ENCODE measurements at regions not wholly inside any gene's neighbourhood (a gene's known extent, or its start where the extent isn't known, plus 50 kb on each side); places are given as distances from the start of the nearest gene placed in this dataset.
"Not testable (repeated sequence)": the region's sequence is repeated elsewhere in the genome, so short reads cannot be mapped to it uniquely, and the experiment has no call there.

GRCh38 chr6:157746897-157747296 lies 76.1 kb upstream of the SNX9 start:
- no peak for DNase-seq (ENCODE audit: extremely low spot score)
- H3K4me3 ChIP-seq, result no peak overlapping the region
- no peaks in the 10 kb centered on the region for H3K27me3 ChIP-seq
- no peaks in the 10 kb centered on the region for H3K36me3 ChIP-seq
- intact Hi-C loops (cut with DNase I), result no loop called here
- peaks cover 0 to 6% (median 3%) of the 10 kb centered on the region in 4 donors for H3K4me1 ChIP-seq
- 100% methylated on average over 6 of the region's 8 CpGs for WGBS
- no peaks in the 10 kb centered on the region for H3K9me3 ChIP-seq
- TF ChIP-seq POLR2AphosphoS5 (IDR thresholded peaks at IDR 0.05) (no peak), POLR2A (IDR thresholded peaks at IDR 0.05; ENCODE audit: low read depth) (no peak), EP300 (IDR thresholded peaks at IDR 0.05) (no peak), CTCF (IDR thresholded peaks at IDR 0.05) (no peak)
- no peak overlapping the region for H3K27ac ChIP-seq (replicated peaks in 1 of 4)

- 88% methylated on average over 4 of the region's 4 CpGs for WGBS
- no peak for DNase-seq (ENCODE audit: extremely low spot score)
- H3K4me1 ChIP-seq, result peaks cover 0 to 2% (median under 1%) of the 10 kb centered on the region in 4 donors
- no peaks in the 10 kb centered on the region for H3K36me3 ChIP-seq
- no peak overlapping the region for H3K27ac ChIP-seq (replicated peaks in 1 of 4)
- no peaks in the 10 kb centered on the region for H3K27me3 ChIP-seq
- H3K4me3 ChIP-seq, result no peak overlapping the region
- intact Hi-C loops (cut with DNase I), result no loop called here
- H3K9me3 ChIP-seq, result no peaks in the 10 kb centered on the region
- no peak for TF ChIP-seq POLR2AphosphoS5 (IDR thresholded peaks at IDR 0.05)
- TF ChIP-seq EP300 (IDR thresholded peaks at IDR 0.05), result no peak
- TF ChIP-seq CTCF (IDR thresholded peaks at IDR 0.05), result no peak
- TF ChIP-seq POLR2A (IDR thresholded peaks at IDR 0.05; ENCODE audit: low read depth), result no peak
Observed at GRCh38 chr6:157747370-157747769, 75.7 kb upstream of the SNX9 start.

- Histone ChIP-seq H3K4me3 (no peak overlapping the region), H3K27me3 (no peaks in the 10 kb centered on the region), H3K4me1 (no peaks in the 10 kb centered on the region), H3K36me3 (no peaks in the 10 kb centered on the region), H3K27ac (replicated peaks in 1 of 4) (no peak overlapping the region), H3K9me3 (no peaks in the 10 kb centered on the region)
- no peak for TF ChIP-seq EP300 (IDR thresholded peaks at IDR 0.05)
- TF ChIP-seq POLR2AphosphoS5 (IDR thresholded peaks at IDR 0.05), result no peak
- no peak for TF ChIP-seq CTCF (IDR thresholded peaks at IDR 0.05)
- TF ChIP-seq POLR2A (IDR thresholded peaks at IDR 0.05; ENCODE audit: low read depth), result no peak
- intact Hi-C loops (cut with DNase I), result no loop called here
- WGBS, result 94% methylated on average over 2 of the region's 2 CpGs
- no peak for DNase-seq (ENCODE audit: extremely low spot score)
Observed at GRCh38 chr6:157748839-157749571, 74.0 kb upstream of the SNX9 start.

GRCh38 chr6:157750973-157751372 lies 72.1 kb upstream of the SNX9 start:
- DNase-seq (ENCODE audit: extremely low spot score); H3K9me3 ChIP-seq; H3K27ac ChIP-seq (replicated peaks in 1 of 4); H3K4me3 ChIP-seq; H3K27me3 ChIP-seq; intact Hi-C loops (cut with DNase I); H3K4me1 ChIP-seq; H3K36me3 ChIP-seq: not testable (repeated sequence)
- WGBS, result 93% methylated on average over 3 of the region's 3 CpGs

GRCh38 chr6:157751547-157752200 lies 71.4 kb upstream of the SNX9 start:
- Histone ChIP-seq H3K36me3 (no peaks in the 10 kb centered on the region), H3K4me1 (peaks cover 5 to 6% (median 5%) of the 10 kb centered on the region in 4 donors), H3K9me3 (no peaks in the 10 kb centered on the region), H3K4me3 (no peak overlapping the region), H3K27ac (replicated peaks in 1 of 4) (no peak overlapping the region), H3K27me3 (no peaks in the 10 kb centered on the region)
- WGBS, result 80% methylated on average over 10 of the region's 10 CpGs
- no peak for TF ChIP-seq CTCF (IDR thresholded peaks at IDR 0.05)
- TF ChIP-seq POLR2AphosphoS5 (IDR thresholded peaks at IDR 0.05), result no peak
- no peak for TF ChIP-seq EP300 (IDR thresholded peaks at IDR 0.05)
- TF ChIP-seq POLR2A (IDR thresholded peaks at IDR 0.05; ENCODE audit: low read depth), result no peak
- intact Hi-C loops (cut with DNase I), result no loop called here
- no peak for DNase-seq (ENCODE audit: extremely low spot score)

GRCh38 chr6:157752879-157753278 lies 70.2 kb upstream of the SNX9 start:
- H3K27ac ChIP-seq (replicated peaks in 1 of 4); H3K4me3 ChIP-seq; H3K27me3 ChIP-seq; DNase-seq (ENCODE audit: extremely low spot score); intact Hi-C loops (cut with DNase I); H3K36me3 ChIP-seq; H3K9me3 ChIP-seq: not testable (repeated sequence)
- 95% methylated on average over 3 of the region's 3 CpGs for WGBS
- H3K4me1 ChIP-seq, result peaks cover 12 to 18% (median 15%) of the 10 kb centered on the region in 4 donors
